H9 (cell line): ENCODE measurements at regions not wholly inside any gene's neighbourhood (a gene's known extent, or its start where the extent isn't known, plus 50 kb on each side); places are given as distances from the start of the nearest gene placed in this dataset.

ENCODE experiments used
- DNase-seq: peaks from one replicate; pipeline ENCODE4 v3.0.0-alpha.2; 2017
- H2AFZ ChIP-seq: one replicate; pipeline ENCODE4 v1.6.1; 2013; ENCODE audit warnings: mild to moderate bottlenecking, low read length, control low read depth, moderate library complexity
- H2AK5ac ChIP-seq: 2 replicates; pipeline ENCODE4 v1.6.1; 2013; ENCODE audit warnings: low read length, control low read depth, mixed read lengths; ENCODE audit not compliant: insufficient read length
- H2BK120ac ChIP-seq: one replicate; pipeline ENCODE4 v1.6.1; 2013; ENCODE audit warnings: low read depth, mild to moderate bottlenecking, low read length, control low read depth, inconsistent platforms; ENCODE audit not compliant: poor library complexity, severe bottlenecking
- H2BK12ac ChIP-seq: 2 replicates; pipeline ENCODE4 v1.6.1; 2013; ENCODE audit warnings: low read length, control low read depth, mixed read lengths, low read depth; ENCODE audit not compliant: insufficient read length
- H2BK15ac ChIP-seq: 2 replicates; pipeline ENCODE4 v1.6.1; 2013; ENCODE audit warnings: low read depth, low read length, control low read depth
- H2BK20ac ChIP-seq: one replicate; pipeline ENCODE4 v1.6.1; 2013; ENCODE audit warnings: low read depth, mild to moderate bottlenecking, low read length, control low read depth, inconsistent platforms; ENCODE audit not compliant: poor library complexity, severe bottlenecking
- H2BK5ac ChIP-seq: 2 replicates; pipeline ENCODE4 v1.6.1; 2013; ENCODE audit warnings: low read length, control low read depth, mixed read lengths; ENCODE audit not compliant: insufficient read length
- H3K14ac ChIP-seq: 2 replicates; pipeline ENCODE4 v1.6.1; 2013; ENCODE audit warnings: low read length, control low read depth; ENCODE audit not compliant: insufficient read depth
- H3K18ac ChIP-seq: 2 replicates; pipeline ENCODE4 v1.6.1; 2013; ENCODE audit warnings: low read depth, mild to moderate bottlenecking, mixed read lengths, low read length, control low read depth; ENCODE audit not compliant: insufficient read length
- H3K23ac ChIP-seq: 2 replicates; pipeline ENCODE4 v1.6.1; 2013; ENCODE audit warnings: low read length, control low read depth, mixed read lengths, low read depth; ENCODE audit not compliant: insufficient read length
- H3K23me2 ChIP-seq: 2 replicates; pipeline ENCODE4 v1.6.1; 2013; ENCODE audit warnings: low read depth, mild to moderate bottlenecking, mixed read lengths, low read length, control low read depth; ENCODE audit not compliant: insufficient read length, poor library complexity, severe bottlenecking
- H3K27ac ChIP-seq: 2 replicates; pipeline ENCODE4 v1.5.1; 2013; ENCODE audit warnings: low read length, control low read depth, mixed read lengths, low read depth; ENCODE audit not compliant: insufficient read length
- H3K27me3 ChIP-seq: 2 replicates; pipeline ENCODE4 v1.6.1; 2013; ENCODE audit warnings: low read length, control low read depth, inconsistent platforms; ENCODE audit not compliant: insufficient read depth
- H3K4ac ChIP-seq: 2 replicates; pipeline ENCODE4 v1.6.1; 2013; ENCODE audit warnings: low read depth, mild to moderate bottlenecking, control low read depth, inconsistent platforms, low read length, moderate library complexity
- H3K4me1 ChIP-seq: 2 replicates; pipeline ENCODE4 v1.6.1; 2013; ENCODE audit warnings: low read length, control low read depth, inconsistent platforms; ENCODE audit not compliant: insufficient read depth
- H3K4me2 ChIP-seq: 2 replicates; pipeline ENCODE4 v1.6.1; 2013; ENCODE audit warnings: low read length, control low read depth, mixed read lengths; ENCODE audit not compliant: insufficient read length, insufficient read depth
- H3K56ac ChIP-seq: 2 replicates; pipeline ENCODE4 v1.6.1; 2013; ENCODE audit warnings: low read depth, mild to moderate bottlenecking, mixed read lengths, low read length, control low read depth; ENCODE audit not compliant: insufficient read length
- H3K79me1 ChIP-seq: 2 replicates; pipeline ENCODE4 v1.6.1; 2013; ENCODE audit warnings: low read depth, mild to moderate bottlenecking, moderate library complexity, low read length, control low read depth, inconsistent platforms; ENCODE audit not compliant: insufficient read depth, poor library complexity, severe bottlenecking
- H3K79me2 ChIP-seq: 2 replicates; pipeline ENCODE4 v1.6.1; 2013; ENCODE audit warnings: low read length, control low read depth, inconsistent platforms; ENCODE audit not compliant: insufficient read depth
- H3K9ac ChIP-seq: 2 replicates; pipeline ENCODE4 v1.6.1; 2013; ENCODE audit warnings: low read length, control low read depth, mixed read lengths; ENCODE audit not compliant: insufficient read length; ENCODE audit errors: extremely low read depth
- H3K9me3 ChIP-seq: one replicate; pipeline ENCODE4 v1.6.1; 2013; ENCODE audit warnings: low read depth, low read length, inconsistent platforms; ENCODE audit not compliant: control insufficient read depth
- H3T11ph ChIP-seq: one replicate; pipeline ENCODE4 v1.6.1; 2013; ENCODE audit warnings: mild to moderate bottlenecking, low read length, control low read depth, inconsistent platforms
- H4K20me1 ChIP-seq: one replicate; pipeline ENCODE4 v1.6.1; 2013; ENCODE audit not compliant: control insufficient read depth, insufficient read length, insufficient read depth
- H4K5ac ChIP-seq: 2 replicates; pipeline ENCODE4 v1.6.1; 2013; ENCODE audit warnings: low read depth, mild to moderate bottlenecking, mixed read lengths, low read length, control low read depth; ENCODE audit not compliant: insufficient read length
- H4K8ac ChIP-seq: replicated peaks from 2 replicates; pipeline ENCODE4 v1.6.1; 2013; ENCODE audit warnings: low read length, control low read depth, mixed read lengths, low read depth; ENCODE audit not compliant: insufficient read length
- H4K91ac ChIP-seq: 2 replicates; pipeline ENCODE4 v1.6.1; 2013; ENCODE audit warnings: low read depth, mild to moderate bottlenecking, moderate library complexity, mixed read lengths, low read length, control low read depth; ENCODE audit not compliant: insufficient read length
- H3K27ac Mint-ChIP-seq, 3 experiments: 2 replicates in 2 of 3; 3 replicates in 1 of 3; pipeline ENCODE4 v1.8.0; 2020 to 2021; ENCODE audit warnings: mixed read lengths in 3 of 3, mild to moderate bottlenecking in 1 of 3, moderate library complexity in 1 of 3
- H3K27me3 Mint-ChIP-seq: 2 replicates; pipeline ENCODE4 v1.8.0; 2021; ENCODE audit warnings: low read depth, mild to moderate bottlenecking, moderate library complexity, mixed read lengths
- H3K36me3 Mint-ChIP-seq, 3 experiments: 2 replicates in 2 of 3; 3 replicates in 1 of 3; pipeline ENCODE4 v1.8.0; 2020 to 2021; ENCODE audit warnings: low read depth in 3 of 3, mixed read lengths in 3 of 3; ENCODE audit not compliant: insufficient read depth in 1 of 3
- H3K4me1 Mint-ChIP-seq, 2 experiments: 2 replicates each; pipeline ENCODE4 v1.8.0; 2020; ENCODE audit warnings: mixed read lengths in 2 of 2
- H3K4me3 Mint-ChIP-seq, 2 experiments: 2 replicates in 1 of 2; 3 replicates in 1 of 2; pipeline ENCODE4 v1.8.0; 2020 to 2021; ENCODE audit warnings: mild to moderate bottlenecking in 2 of 2, mixed read lengths in 2 of 2, moderate library complexity in 1 of 2
- H3K9me3 Mint-ChIP-seq, 2 experiments: 2 replicates in 1 of 2; 3 replicates in 1 of 2; pipeline ENCODE4 v1.8.0; 2020; ENCODE audit warnings: mild to moderate bottlenecking in 2 of 2, mixed read lengths in 2 of 2, moderate library complexity in 1 of 2
- WGBS: extraction: QIAGEN DNeasy Blood & Tissue Kit; methylation state at CpG from one replicate; pipeline ENCODE4 v1.1.7; 2013; ENCODE audit warnings: missing lambda C conversion rate, low lambda C conversion rate, mixed read lengths; ENCODE audit not compliant: insufficient read length; ENCODE audit errors: extremely low coverage; 5-methylcytosine and 5-hydroxymethylcytosine counted together
- TF ChIP-seq, protein P1 (sequence below): fragments of 200-600 bp; sonication (generic); conservative IDR thresholded peaks from 3 replicates; pipeline ENCODE4 v1.8.0; 2021; ENCODE audit warnings: antibody characterized with exemption, mild to moderate bottlenecking

DNA sequence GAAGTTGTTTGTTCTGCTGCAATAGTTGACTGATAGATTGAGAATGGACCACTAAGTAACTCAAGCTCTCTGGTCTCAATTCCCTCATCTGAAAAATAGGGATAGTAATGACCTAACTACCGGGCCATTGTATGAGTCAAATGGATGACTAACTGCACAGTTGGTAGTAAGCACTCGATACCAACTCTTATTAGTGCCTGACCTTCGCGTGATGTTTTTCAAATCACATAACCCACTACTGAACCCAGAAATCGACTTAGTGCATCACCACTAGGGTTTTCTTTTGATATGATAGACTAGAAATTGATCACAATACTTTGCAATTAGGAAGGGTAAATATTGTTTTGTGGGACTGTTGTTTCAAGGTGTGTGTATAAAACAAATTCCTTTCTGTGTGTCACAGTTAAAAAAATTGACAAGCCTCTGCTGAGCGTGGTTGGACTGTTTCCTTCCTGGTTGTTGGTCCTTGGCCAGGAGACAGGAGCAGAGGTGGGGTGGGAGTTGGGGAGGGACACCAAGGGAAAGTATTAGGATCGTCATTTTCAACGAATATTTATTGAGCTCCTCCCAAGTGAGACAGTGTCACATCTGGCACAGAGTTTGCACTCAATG is 54.0 kb upstream of the LRP8 start:
- no CpG with 5 or more reads among the region's 8 CpGs for WGBS
- no peaks in the 10 kb centered on the region for H3K23me2 ChIP-seq
- H3K4me1 ChIP-seq: no peaks in the 10 kb centered on the region; the same call in 1 of the 2 replicates
- no peak overlapping the region for H2BK120ac ChIP-seq
- Mint-ChIP-seq H3K36me3 (no peaks in the 10 kb centered on the region; a peak in 2 of 7 replicates), H3K27me3 (peaks cover 73% of the 10 kb centered on the region), H3K4me1 (peaks cover 7 to 12% of the 10 kb centered on the region in 2 experiments), H3K4me3 (no peak overlapping the region), H3K9me3 (no peaks in the 10 kb centered on the region), H3K27ac (no peak overlapping the region)
- no peak overlapping the region for H2BK15ac ChIP-seq
- no peak overlapping the region for H3K9ac ChIP-seq
- no peak overlapping the region for H4K8ac ChIP-seq
- H3K18ac ChIP-seq: no peak overlapping the region
- no peak overlapping the region for H3K14ac ChIP-seq
- H3K27ac ChIP-seq: no peak overlapping the region
- H3K56ac ChIP-seq: no peak overlapping the region
- no peak overlapping the region for H2AFZ ChIP-seq
- TF ChIP-seq, protein P1, sequence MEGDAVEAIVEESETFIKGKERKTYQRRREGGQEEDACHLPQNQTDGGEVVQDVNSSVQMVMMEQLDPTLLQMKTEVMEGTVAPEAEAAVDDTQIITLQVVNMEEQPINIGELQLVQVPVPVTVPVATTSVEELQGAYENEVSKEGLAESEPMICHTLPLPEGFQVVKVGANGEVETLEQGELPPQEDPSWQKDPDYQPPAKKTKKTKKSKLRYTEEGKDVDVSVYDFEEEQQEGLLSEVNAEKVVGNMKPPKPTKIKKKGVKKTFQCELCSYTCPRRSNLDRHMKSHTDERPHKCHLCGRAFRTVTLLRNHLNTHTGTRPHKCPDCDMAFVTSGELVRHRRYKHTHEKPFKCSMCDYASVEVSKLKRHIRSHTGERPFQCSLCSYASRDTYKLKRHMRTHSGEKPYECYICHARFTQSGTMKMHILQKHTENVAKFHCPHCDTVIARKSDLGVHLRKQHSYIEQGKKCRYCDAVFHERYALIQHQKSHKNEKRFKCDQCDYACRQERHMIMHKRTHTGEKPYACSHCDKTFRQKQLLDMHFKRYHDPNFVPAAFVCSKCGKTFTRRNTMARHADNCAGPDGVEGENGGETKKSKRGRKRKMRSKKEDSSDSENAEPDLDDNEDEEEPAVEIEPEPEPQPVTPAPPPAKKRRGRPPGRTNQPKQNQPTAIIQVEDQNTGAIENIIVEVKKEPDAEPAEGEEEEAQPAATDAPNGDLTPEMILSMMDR: no peak
- H2BK5ac ChIP-seq: no peak overlapping the region
- H3T11ph ChIP-seq: no peak overlapping the region
- DNase-seq: no peak
- H3K4me2 ChIP-seq: no peak overlapping the region
- H4K20me1 ChIP-seq: no peaks in the 10 kb centered on the region
- H4K5ac ChIP-seq: no peak overlapping the region
- no peak overlapping the region for H2BK12ac ChIP-seq
- H4K91ac ChIP-seq: no peak overlapping the region
- H3K23ac ChIP-seq: no peak overlapping the region
- no peak overlapping the region for H2AK5ac ChIP-seq
- H3K79me2 ChIP-seq: no peaks in the 10 kb centered on the region
- H3K27me3 ChIP-seq: no peaks in the 10 kb centered on the region; the same call in 1 of the 2 replicates
- H3K79me1 ChIP-seq: no peaks in the 10 kb centered on the region
- no peak overlapping the region for H2BK20ac ChIP-seq
- no peak overlapping the region for H3K4ac ChIP-seq
- no peaks in the 10 kb centered on the region for H3K9me3 ChIP-seq
